NOMO-1 treated with dmso at 0.1 percent for 144 hours (cell line): ENCODE measurements at regions not wholly inside any gene's neighbourhood (a gene's known extent, or its start where the extent isn't known, plus 50 kb on each side); places are given as distances from the start of the nearest gene placed in this dataset.
A peak's percentile ranks its signal among the peaks of the same experiment; 100 is the strongest.

Experiments
- DNase-seq: peaks from one replicate; lab custom pipeline; 2025; ENCODE audit not compliant: unreplicated experiment; lab: John Stamatoyannopoulos, UW

GRCh38 chr10:62652564-62652963 is 152.0 kb upstream of the ADO start:
- no peak for DNase-seq

GRCh38 chr10:62653254-62653653 is 151.3 kb upstream of the ADO start:
- peak; percentile 81 for DNase-seq

DNA sequence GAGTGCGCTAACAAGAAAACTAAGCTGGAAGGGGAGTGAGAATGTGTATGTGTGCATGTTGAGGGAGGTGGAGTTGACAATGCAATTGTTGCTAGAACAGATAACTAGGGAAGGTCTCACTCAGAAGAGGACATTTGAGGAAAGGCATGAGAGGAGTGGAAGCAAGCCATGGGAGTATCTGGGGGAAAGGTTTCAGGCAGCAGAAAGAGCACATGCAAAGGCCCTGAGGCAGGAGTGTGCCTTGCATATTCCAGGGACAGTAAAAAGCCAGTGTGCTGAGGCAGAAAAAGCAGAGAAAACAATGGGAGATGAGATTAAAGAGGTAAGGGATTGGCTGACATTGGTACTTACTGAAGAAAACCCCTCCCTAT is 149.6 kb upstream of the ADO start:
- no peak for DNase-seq

GRCh38 chr10:62655337-62655994 is 149.1 kb upstream of the ADO start:
- DNase-seq, result no peak

- no peak for DNase-seq
Measured at GRCh38 chr10:62657244-62657835, 147.2 kb upstream of the ADO start.

GRCh38 chr10:62658516-62658915 is 146.0 kb upstream of the ADO start:
- no peak for DNase-seq

GRCh38 chr10:62661143-62661542 is 143.4 kb upstream of the ADO start:
- DNase-seq, result no peak

GRCh38 chr10:62662486-62662885 is 142.0 kb upstream of the ADO start:
- no peak for DNase-seq

- no peak for DNase-seq
Measured at GRCh38 chr10:62665771-62666170, 138.7 kb upstream of the ADO start.

DNA sequence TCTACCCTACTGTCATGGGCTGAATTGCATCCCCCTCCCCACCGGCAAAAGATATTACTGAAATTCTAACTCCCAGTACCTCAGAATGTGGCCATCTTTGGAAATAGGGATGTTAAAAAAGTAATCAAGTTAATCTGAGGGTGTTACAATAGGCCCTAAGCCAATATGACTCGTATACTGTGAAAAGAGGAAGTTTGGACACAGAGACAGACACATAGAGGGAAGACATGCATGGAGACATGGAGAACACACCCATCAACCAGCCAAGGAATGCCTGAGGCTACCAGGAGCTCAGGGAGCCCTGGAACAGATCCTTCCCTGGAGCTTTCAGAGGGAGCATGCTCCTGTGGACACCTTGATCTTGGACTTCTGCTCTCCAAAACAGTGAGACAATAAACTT is 138.2 kb upstream of the ADO start:
- peak; percentile 21 for DNase-seq

DNA sequence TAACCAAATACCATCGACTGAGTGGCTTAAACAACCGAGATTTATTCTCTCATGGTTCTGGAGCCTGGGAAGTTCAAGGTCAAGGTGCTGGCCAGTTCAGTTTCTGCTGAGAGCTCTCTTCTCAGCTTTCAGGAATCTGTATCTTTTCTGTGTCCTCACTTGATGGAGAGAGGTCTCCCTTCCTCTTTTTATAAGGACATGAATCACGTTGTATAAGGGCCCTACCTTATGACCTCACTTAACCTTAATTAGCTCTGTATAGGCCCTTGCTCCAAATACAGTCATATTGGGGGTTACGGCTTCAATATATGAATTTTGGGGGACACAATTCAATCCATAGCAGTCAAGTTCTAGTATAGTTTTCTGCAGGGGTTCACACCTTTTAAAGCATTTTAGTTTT is 135.2 kb upstream of the ADO start:
- no peak for DNase-seq

DNA sequence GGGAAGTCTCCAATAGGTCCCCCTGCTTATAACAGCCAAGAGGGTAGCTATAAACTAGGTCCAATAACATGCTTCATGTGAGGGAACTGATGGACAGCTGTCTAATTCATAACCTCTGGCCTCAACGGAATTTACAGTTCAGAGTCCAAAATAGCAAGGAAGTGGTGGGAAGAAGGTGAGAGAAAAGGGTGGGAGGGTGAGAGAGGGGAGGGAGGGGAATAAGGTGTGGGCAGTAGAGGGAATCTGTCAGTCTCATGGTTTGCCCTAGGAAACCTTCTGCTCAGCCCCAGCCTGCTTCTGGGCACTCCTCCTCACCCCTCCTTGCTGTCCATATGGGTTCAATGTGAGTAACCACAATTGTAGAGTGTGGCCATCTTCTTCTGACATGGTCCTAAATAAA is 133.4 kb upstream of the ADO start:
- DNase-seq, result no peak

- peak; percentile 92 for DNase-seq
Measured at GRCh38 chr10:62681211-62681940, 123.1 kb upstream of the ADO start.

DNA sequence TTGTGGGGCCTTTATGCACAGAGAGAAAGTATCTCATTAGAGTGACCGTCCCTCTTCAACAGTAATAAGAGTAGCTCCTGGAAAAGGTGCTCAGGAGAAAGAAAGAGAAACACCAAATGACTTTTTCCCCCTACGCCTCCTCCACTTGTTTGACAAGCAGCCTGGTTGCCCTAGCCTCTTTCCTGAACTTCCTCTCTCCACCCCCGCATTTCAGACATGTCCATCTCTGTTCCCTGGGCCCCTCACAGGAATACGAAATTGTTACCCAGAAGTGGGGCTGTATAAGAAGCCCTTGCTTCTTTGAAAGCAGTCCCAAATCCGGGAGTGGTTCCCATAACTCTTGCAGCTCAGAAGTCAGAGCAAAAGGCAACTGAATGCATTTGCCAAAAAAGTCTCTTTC is 119.6 kb upstream of the ADO start:
- no peak for DNase-seq

- no peak for DNase-seq
Measured at GRCh38 chr10:62687230-62687748, 117.2 kb upstream of the ADO start.

- DNase-seq, result no peak
Measured at GRCh38 chr10:62688971-62689700, 115.4 kb upstream of the ADO start.

GRCh38 chr10:62689712-62690111 is 114.8 kb upstream of the ADO start:
- DNase-seq, result no peak

GRCh38 chr10:62690703-62691102 is 113.8 kb upstream of the ADO start:
- DNase-seq, result no peak

GRCh38 chr10:62691336-62691735 is 113.2 kb upstream of the ADO start:
- no peak for DNase-seq

DNA sequence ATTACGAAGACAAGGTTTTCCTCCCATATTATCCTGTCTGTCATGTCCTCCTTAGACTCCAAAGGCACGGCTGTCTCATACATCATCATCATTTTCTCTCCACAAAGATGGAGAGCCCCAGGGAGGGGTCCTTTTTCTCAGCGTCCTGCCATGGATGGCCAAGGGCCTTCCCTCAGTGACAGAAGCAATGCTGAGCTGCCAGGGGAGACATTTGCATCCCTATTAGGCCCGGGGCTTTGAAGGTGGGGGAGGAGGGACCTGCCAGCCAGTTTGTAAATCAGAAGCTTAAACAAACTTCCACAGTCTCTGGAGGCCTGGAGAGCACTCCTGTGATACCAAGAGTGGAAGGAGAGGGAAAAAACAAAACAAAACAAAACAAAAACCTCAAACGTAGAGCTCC is 112.4 kb upstream of the ADO start:
- DNase-seq, result no peak

- no peak for DNase-seq
Measured at GRCh38 chr10:62693306-62693705, 111.2 kb upstream of the ADO start.
